GM12873 (cell line): ENCODE measurements at regions not wholly inside any gene's neighbourhood (a gene's known extent, or its start where the extent isn't known, plus 50 kb on each side); places are given as distances from the start of the nearest gene placed in this dataset.

Source experiments
- CTCF ChIP-seq: IDR thresholded peaks from 2 replicates; pipeline ENCODE4 v1.5.1; 2012; ENCODE audit warnings: low read depth, mild to moderate bottlenecking, moderate library complexity, low read length, control low read depth; ENCODE audit not compliant: insufficient read depth; ENCODE audit errors: missing control alignments

GRCh38 chr9:27688954-27689353 lies 115.7 kb upstream of the C9orf72 start:
- no peak for TF ChIP-seq CTCF

- no peak for TF ChIP-seq CTCF
Observed at GRCh38 chr9:27699621-27700020, 126.3 kb upstream of the C9orf72 start.

- TF ChIP-seq CTCF = no peak
Observed at GRCh38 chr9:27701016-27701415, 127.7 kb upstream of the C9orf72 start.

GRCh38 chr9:27701587-27701986 lies 128.3 kb upstream of the C9orf72 start:
- TF ChIP-seq CTCF = no peak

- no peak for TF ChIP-seq CTCF
Observed at GRCh38 chr9:27703216-27703980, 130.1 kb upstream of the C9orf72 start.

GRCh38 chr9:27711241-27711640 lies 138.0 kb upstream of the C9orf72 start:
- no peak for TF ChIP-seq CTCF

GRCh38 chr9:27712806-27713205 lies 139.5 kb upstream of the C9orf72 start:
- no peak for TF ChIP-seq CTCF
